ENCODE measurements at regions not wholly inside any gene's neighbourhood (a gene's known extent, or its start where the extent isn't known, plus 50 kb on each side); places are given as distances from the start of the nearest gene placed in this dataset.
"Not testable (repeated sequence)": the region's sequence is repeated elsewhere in the genome, so short reads cannot be mapped to it uniquely, and the experiment has no call there.

- peak; percentile 10 for DNase-seq (ENCODE audit: low spot score)
Observed at GRCh38 chr7:24052572-24053260, 231.3 kb upstream of the NPY start.

GRCh38 chr7:24054236-24054635, 229.8 kb upstream of the NPY start:
- DNase-seq (ENCODE audit: low spot score): no peak

GRCh38 chr7:24057243-24057642, 226.7 kb upstream of the NPY start:
- DNase-seq (ENCODE audit: low spot score): no peak

- DNase-seq (ENCODE audit: low spot score): no peak
Observed at GRCh38 chr7:24058953-24059352, 225.0 kb upstream of the NPY start.

GRCh38 chr7:24059775-24060174, 224.2 kb upstream of the NPY start:
- DNase-seq (ENCODE audit: low spot score): no peak

GRCh38 chr7:24063721-24064120, 220.3 kb upstream of the NPY start:
- DNase-seq (ENCODE audit: low spot score): no peak

GRCh38 chr7:24069751-24070150, 214.2 kb upstream of the NPY start:
- no peak for DNase-seq (ENCODE audit: low spot score)

GRCh38 chr7:24073651-24074420, 210.2 kb upstream of the NPY start:
- no peak for DNase-seq (ENCODE audit: low spot score)

GRCh38 chr7:24075426-24075810, 208.6 kb upstream of the NPY start:
- no peak for DNase-seq (ENCODE audit: low spot score)

- DNase-seq (ENCODE audit: low spot score): no peak
Observed at GRCh38 chr7:24082826-24083225, 201.2 kb upstream of the NPY start.

GRCh38 chr7:24102988-24103387, 181.0 kb upstream of the NPY start:
- DNase-seq (ENCODE audit: low spot score): no peak

GRCh38 chr7:24108906-24109376, 175.0 kb upstream of the NPY start:
- DNase-seq (ENCODE audit: low spot score): no peak

- DNase-seq (ENCODE audit: low spot score): no peak
Observed at GRCh38 chr7:24110056-24110455, 173.9 kb upstream of the NPY start.

GRCh38 chr7:24113506-24113905, 170.5 kb upstream of the NPY start:
- DNase-seq (ENCODE audit: low spot score): no peak

- no peak for DNase-seq (ENCODE audit: low spot score)
Observed at GRCh38 chr7:24115661-24116060, 168.3 kb upstream of the NPY start.

- not testable (repeated sequence) for DNase-seq (ENCODE audit: low spot score)
Observed at GRCh38 chr7:24117903-24118499, 166.0 kb upstream of the NPY start.

- DNase-seq (ENCODE audit: low spot score): no peak
Observed at GRCh38 chr7:24119852-24120251, 164.1 kb upstream of the NPY start.

GRCh38 chr7:24123076-24123475, 160.9 kb upstream of the NPY start:
- DNase-seq (ENCODE audit: low spot score): no peak

GRCh38 chr7:24125765-24126164, 158.2 kb upstream of the NPY start:
- DNase-seq (ENCODE audit: low spot score): no peak

- DNase-seq (ENCODE audit: low spot score): no peak
Observed at GRCh38 chr7:24127930-24128329, 156.1 kb upstream of the NPY start.

- DNase-seq (ENCODE audit: low spot score): no peak
Observed at GRCh38 chr7:24129597-24129996, 154.4 kb upstream of the NPY start.

- no peak for DNase-seq (ENCODE audit: low spot score)
Observed at GRCh38 chr7:24130631-24131030, 153.4 kb upstream of the NPY start.

- no peak for DNase-seq (ENCODE audit: low spot score)
Observed at GRCh38 chr7:24133691-24134090, 150.3 kb upstream of the NPY start.

Measured in CD4-positive, alpha-beta T cell treated with Interleukin-2 at 100 ng/mL for 4 hours (primary cell).